Peyer's patch (tissue), 4 donors: ENCODE measurements at regions not wholly inside any gene's neighbourhood (a gene's known extent, or its start where the extent isn't known, plus 50 kb on each side); places are given as distances from the start of the nearest gene placed in this dataset.

Experiments
- POLR2A ChIP-seq, 2 donors: fragments of 450-650 bp; IDR thresholded peaks; one replicate each; pipeline ENCODE4 v1.5.1; 2017; ENCODE audit warnings: antibody characterized with exemption in 2 of 2, mild to moderate bottlenecking in 2 of 2, moderate library complexity in 2 of 2
- TF ChIP-seq, protein P1 (sequence below), 6 experiments: fragments of 450-650 bp in 4 of 6; fragments of 200-600 bp in 2 of 6; sonication (generic) in 1 of 6; IDR thresholded peaks; one replicate each; pipeline ENCODE4 v1.5.1; 2017 to 2019; ENCODE audit warnings: antibody characterized with exemption in 6 of 6, mild to moderate bottlenecking in 3 of 6, moderate library complexity in 1 of 6

- TF ChIP-seq, protein P1, sequence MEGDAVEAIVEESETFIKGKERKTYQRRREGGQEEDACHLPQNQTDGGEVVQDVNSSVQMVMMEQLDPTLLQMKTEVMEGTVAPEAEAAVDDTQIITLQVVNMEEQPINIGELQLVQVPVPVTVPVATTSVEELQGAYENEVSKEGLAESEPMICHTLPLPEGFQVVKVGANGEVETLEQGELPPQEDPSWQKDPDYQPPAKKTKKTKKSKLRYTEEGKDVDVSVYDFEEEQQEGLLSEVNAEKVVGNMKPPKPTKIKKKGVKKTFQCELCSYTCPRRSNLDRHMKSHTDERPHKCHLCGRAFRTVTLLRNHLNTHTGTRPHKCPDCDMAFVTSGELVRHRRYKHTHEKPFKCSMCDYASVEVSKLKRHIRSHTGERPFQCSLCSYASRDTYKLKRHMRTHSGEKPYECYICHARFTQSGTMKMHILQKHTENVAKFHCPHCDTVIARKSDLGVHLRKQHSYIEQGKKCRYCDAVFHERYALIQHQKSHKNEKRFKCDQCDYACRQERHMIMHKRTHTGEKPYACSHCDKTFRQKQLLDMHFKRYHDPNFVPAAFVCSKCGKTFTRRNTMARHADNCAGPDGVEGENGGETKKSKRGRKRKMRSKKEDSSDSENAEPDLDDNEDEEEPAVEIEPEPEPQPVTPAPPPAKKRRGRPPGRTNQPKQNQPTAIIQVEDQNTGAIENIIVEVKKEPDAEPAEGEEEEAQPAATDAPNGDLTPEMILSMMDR (IDR thresholded peaks at IDR 0.05) = no peak
- no peak for TF ChIP-seq POLR2A (IDR thresholded peaks at IDR 0.05)
Measured at GRCh38 chrX:134095366-134095765, 110.0 kb upstream of the GPC3 start.
